Astrocyte of the cerebellum (primary cell): ENCODE measurements at regions not wholly inside any gene's neighbourhood (a gene's known extent, or its start where the extent isn't known, plus 50 kb on each side); places are given as distances from the start of the nearest gene placed in this dataset.

Experiments
- DNase-seq: peaks from one replicate; pipeline ENCODE4 v3.0.0-alpha.2; 2011; ENCODE audit warnings: low read depth
- H3K4me3 ChIP-seq: 2 replicates; pipeline ENCODE4 v1.5.1; 2011; ENCODE audit warnings: mild to moderate bottlenecking, low read depth, low read length, moderate library complexity
- in situ Hi-C: cut with HindIII; loops from 2 replicates; pipeline ENCODE4 v1.10.0; 2017; ENCODE audit warnings: low sequenced_read_pairs
- TF ChIP-seq, protein P1 (sequence below): IDR thresholded peaks from 2 replicates; pipeline ENCODE4 v1.5.1; 2012; ENCODE audit warnings: low read length, low read depth, moderate library complexity, mild to moderate bottlenecking; ENCODE audit errors: missing control alignments

DNA sequence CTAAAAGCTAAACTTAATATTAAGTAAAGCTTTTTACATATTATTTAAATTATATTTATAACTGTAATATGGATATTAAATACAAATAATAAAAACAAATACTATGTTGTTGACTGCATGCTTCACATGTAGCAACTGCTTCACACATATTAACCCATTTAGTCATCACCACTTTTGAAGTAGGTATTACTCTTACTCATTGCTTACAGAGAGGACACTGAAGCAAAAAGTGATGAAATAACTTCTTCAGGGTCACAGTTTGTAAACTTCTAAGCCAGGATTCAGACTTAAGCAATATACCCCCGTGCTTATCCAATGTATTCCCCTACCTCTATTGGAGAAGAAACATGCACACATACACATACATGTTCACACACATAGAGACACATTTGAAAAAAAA is 166.6 kb downstream of the DKK2 start:
- in situ Hi-C loops, result no loop called here
- TF ChIP-seq, protein P1, sequence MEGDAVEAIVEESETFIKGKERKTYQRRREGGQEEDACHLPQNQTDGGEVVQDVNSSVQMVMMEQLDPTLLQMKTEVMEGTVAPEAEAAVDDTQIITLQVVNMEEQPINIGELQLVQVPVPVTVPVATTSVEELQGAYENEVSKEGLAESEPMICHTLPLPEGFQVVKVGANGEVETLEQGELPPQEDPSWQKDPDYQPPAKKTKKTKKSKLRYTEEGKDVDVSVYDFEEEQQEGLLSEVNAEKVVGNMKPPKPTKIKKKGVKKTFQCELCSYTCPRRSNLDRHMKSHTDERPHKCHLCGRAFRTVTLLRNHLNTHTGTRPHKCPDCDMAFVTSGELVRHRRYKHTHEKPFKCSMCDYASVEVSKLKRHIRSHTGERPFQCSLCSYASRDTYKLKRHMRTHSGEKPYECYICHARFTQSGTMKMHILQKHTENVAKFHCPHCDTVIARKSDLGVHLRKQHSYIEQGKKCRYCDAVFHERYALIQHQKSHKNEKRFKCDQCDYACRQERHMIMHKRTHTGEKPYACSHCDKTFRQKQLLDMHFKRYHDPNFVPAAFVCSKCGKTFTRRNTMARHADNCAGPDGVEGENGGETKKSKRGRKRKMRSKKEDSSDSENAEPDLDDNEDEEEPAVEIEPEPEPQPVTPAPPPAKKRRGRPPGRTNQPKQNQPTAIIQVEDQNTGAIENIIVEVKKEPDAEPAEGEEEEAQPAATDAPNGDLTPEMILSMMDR, result no peak
- no peak overlapping the region for H3K4me3 ChIP-seq
- no peak for DNase-seq

DNA sequence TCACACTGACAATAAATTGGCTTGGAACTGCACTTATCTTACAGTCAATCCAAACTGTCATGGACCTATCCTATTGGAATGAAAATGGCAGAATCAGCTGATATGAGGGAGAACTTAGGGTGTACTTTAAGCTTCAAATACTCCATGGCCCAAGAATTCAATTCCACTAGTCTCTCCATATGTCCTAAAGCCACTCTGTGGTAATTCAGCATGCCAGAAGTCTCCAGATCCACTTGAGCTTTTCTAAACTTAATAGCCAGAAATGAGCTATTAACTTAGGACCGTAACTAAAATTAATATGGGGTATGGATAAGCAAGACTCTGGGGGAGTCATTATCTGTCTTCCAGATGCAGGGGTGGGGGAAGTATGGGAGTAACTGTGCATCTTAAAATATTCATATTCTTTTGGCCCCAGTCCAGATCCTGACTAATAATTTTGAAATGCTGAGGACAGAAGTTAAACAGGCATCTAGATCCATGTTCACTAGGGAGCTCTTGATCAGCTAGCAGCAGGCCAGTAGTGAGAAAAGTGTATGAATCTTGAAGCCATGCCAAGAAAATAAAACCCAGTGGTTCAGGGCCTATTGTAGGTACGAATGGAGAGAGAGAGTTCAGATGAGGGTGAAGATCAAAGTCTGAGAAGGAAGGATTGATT is 167.6 kb downstream of the DKK2 start:
- in situ Hi-C loops, result no loop called here
- no peak overlapping the region for H3K4me3 ChIP-seq
- TF ChIP-seq, protein P1, result no peak
- DNase-seq, result peak; percentile 43

DNA sequence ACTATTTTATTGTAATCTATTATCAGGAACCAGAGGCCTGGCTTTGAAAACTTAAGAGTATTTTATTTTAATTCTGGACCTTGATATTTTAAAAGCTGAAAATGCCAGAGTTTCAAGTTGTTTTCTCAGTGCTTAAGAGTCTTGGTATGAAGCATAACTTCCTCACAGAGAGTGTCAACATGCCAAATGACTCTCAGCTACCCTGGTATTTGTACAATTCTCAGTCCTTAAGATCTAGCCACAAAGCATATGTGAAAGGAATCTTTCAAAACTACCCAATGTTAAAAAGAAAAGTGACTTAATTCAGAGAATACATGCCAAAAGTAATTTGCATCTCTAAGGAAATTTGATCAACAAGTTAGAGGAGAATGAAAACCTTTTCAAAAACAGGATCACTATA is 171.9 kb downstream of the DKK2 start:
- DNase-seq, result peak; percentile 86

GRCh38 chr4:106854569-106855351 is 181.4 kb downstream of the DKK2 start:
- DNase-seq, result no peak
- no peak overlapping the region for H3K4me3 ChIP-seq
- in situ Hi-C loops, result no loop called here

More for the DNA sequence above, 171.9 kb downstream of the DKK2 start:
- in situ Hi-C loops, result no loop called here
- TF ChIP-seq, protein P1, result no peak
- H3K4me3 ChIP-seq, result no peak overlapping the region

GRCh38 chr4:106852426-106852825 is 183.7 kb downstream of the DKK2 start:
- in situ Hi-C loops, result no loop called here
- TF ChIP-seq, protein P1, result no peak
- DNase-seq, result no peak
- H3K4me3 ChIP-seq, result no peak overlapping the region

More at GRCh38 chr4:106854569-106855351, 181.4 kb downstream of the DKK2 start:
- TF ChIP-seq, protein P1, result no peak

GRCh38 chr4:106851726-106852125 is 184.4 kb downstream of the DKK2 start:
- in situ Hi-C loops, result no loop called here
- H3K4me3 ChIP-seq, result no peak overlapping the region
- TF ChIP-seq, protein P1, result no peak
- DNase-seq, result no peak
